Left cardiac atrium (tissue), 4 donors: ENCODE measurements at regions not wholly inside any gene's neighbourhood (a gene's known extent, or its start where the extent isn't known, plus 50 kb on each side); places are given as distances from the start of the nearest gene placed in this dataset.

Experiments used
- ATAC-seq, 2 donors: fragments of 200-7000 bp; cut with Tn5 transposase; one replicate each; pipeline ENCODE4 v1.9.1; 2020; ENCODE audit warnings: mild to moderate bottlenecking in 2 of 2, moderate library complexity in 2 of 2
- DNase-seq: peaks from one replicate; pipeline ENCODE4 v3.0.0-alpha.2; 2020
- intact Hi-C, 2 donors: fragments of 100-400 bp; cut with DNase I; formaldehyde crosslinking; loops; one replicate each; pipeline versions ENCODE4 v1.14.1 to v1.15.1; 2022 to 2023
- donor health status: DM: no; HTN: yes; CAD: no.
- donor health status: DM: no; HTN: yes; CAD: no; lungs with severe emphysema.
- donor health status: DM: yes; HTN: yes; CAD: no.
- donor health status: Dilated cardiomyopathy.

GRCh38 chr12:43066471-43066870, 476.9 kb upstream of the PRICKLE1 start:
- DNase-seq (no peak), ATAC-seq (no peak)
- intact Hi-C loops, result no loop called here

- ATAC-seq, result no peak
- intact Hi-C loops, result no loop called here
- DNase-seq, result no peak
Observed at GRCh38 chr12:43063650-43064049, 474.1 kb upstream of the PRICKLE1 start.

GRCh38 chr12:43062201-43062895, 472.8 kb upstream of the PRICKLE1 start:
- ATAC-seq (no peak), DNase-seq (no peak)
- intact Hi-C loops, result no loop called here

GRCh38 chr12:43060742-43061141, 471.2 kb upstream of the PRICKLE1 start:
- ATAC-seq, result no peak
- intact Hi-C loops, result no loop called here
- DNase-seq, result no peak

GRCh38 chr12:43058616-43059015, 469.1 kb upstream of the PRICKLE1 start:
- intact Hi-C loops, result no loop called here
- ATAC-seq (no peak), DNase-seq (no peak)

GRCh38 chr12:43057566-43057965, 468.0 kb upstream of the PRICKLE1 start:
- ATAC-seq, result no peak
- intact Hi-C loops, result no loop called here
- no peak for DNase-seq

GRCh38 chr12:43054085-43054484, 464.5 kb upstream of the PRICKLE1 start:
- DNase-seq (no peak), ATAC-seq (no peak)
- intact Hi-C loops, result no loop called here

- intact Hi-C loops, result no loop called here
- ATAC-seq (no peak), DNase-seq (no peak)
Observed at GRCh38 chr12:43052441-43052840, 462.9 kb upstream of the PRICKLE1 start.

- ATAC-seq, result no peak
- no peak for DNase-seq
- intact Hi-C loops, result no loop called here
Observed at GRCh38 chr12:43044241-43044640, 454.7 kb upstream of the PRICKLE1 start.

- DNase-seq (no peak), ATAC-seq (no peak)
- intact Hi-C loops, result no loop called here
Observed at GRCh38 chr12:43038991-43039390, 449.4 kb upstream of the PRICKLE1 start.

GRCh38 chr12:43029971-43030370, 440.4 kb upstream of the PRICKLE1 start:
- intact Hi-C loops, result no loop called here
- DNase-seq (no peak), ATAC-seq (no peak)

GRCh38 chr12:43028826-43029225, 439.3 kb upstream of the PRICKLE1 start:
- intact Hi-C loops, result no loop called here
- no peak for DNase-seq
- ATAC-seq, result no peak

GRCh38 chr12:43022838-43023237, 433.3 kb upstream of the PRICKLE1 start:
- intact Hi-C loops, result no loop called here
- DNase-seq, result no peak
- no peak for ATAC-seq

GRCh38 chr12:43015090-43015737, 425.7 kb upstream of the PRICKLE1 start:
- no peak for DNase-seq
- no peak for ATAC-seq
- intact Hi-C loops, result no loop called here

GRCh38 chr12:43011383-43011926, 421.9 kb upstream of the PRICKLE1 start:
- DNase-seq, result no peak
- intact Hi-C loops, result no loop called here
- no peak for ATAC-seq

GRCh38 chr12:43009846-43010240, 420.3 kb upstream of the PRICKLE1 start:
- DNase-seq (no peak), ATAC-seq (no peak)
- intact Hi-C loops, result no loop called here

- intact Hi-C loops, result no loop called here
- peak in 1 of 2 donors; percentile 44 for ATAC-seq
- DNase-seq, result no peak
Observed at GRCh38 chr12:43008953-43009845, 419.7 kb upstream of the PRICKLE1 start.

- no peak for ATAC-seq
- intact Hi-C loops, result no loop called here
- no peak for DNase-seq
Observed at GRCh38 chr12:43004908-43005307, 415.4 kb upstream of the PRICKLE1 start.

GRCh38 chr12:43004141-43004540, 414.6 kb upstream of the PRICKLE1 start:
- DNase-seq (no peak), ATAC-seq (no peak)
- intact Hi-C loops, result no loop called here

- intact Hi-C loops, result no loop called here
- no peak for DNase-seq
- no peak for ATAC-seq
Observed at GRCh38 chr12:42996869-42997431, 407.4 kb upstream of the PRICKLE1 start.
